ENCODE measurements at regions not wholly inside any gene's neighbourhood (a gene's known extent, or its start where the extent isn't known, plus 50 kb on each side); places are given as distances from the start of the nearest gene placed in this dataset.

DNA sequence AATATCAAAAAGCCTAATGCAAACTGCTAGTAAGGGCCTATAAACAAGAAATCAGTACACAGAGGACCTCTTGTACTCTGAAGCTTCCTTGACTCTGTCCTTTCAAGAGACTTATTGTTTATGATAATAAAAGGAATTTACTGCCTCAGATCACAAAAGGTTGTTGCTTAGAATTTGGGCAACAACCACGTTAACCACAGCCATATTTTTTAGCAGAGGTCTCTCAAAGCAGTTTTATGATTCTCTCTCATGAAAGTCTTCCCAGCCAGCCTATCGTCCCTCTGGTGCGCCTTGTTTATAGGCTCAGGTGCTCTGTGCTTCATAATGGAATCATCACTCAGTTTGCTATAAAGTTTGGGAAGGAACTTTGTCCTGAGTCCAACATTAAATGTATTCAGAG, 270.6 kb downstream of the RCHY1 start:
- no peak overlapping the region for H3K4me3 Mint-ChIP-seq
- DNase-seq (ENCODE audit: extremely low spot score, unreplicated experiment) = no peak
- H3K9me3 Mint-ChIP-seq = peaks cover 9% of the 10 kb centered on the region
- H3K27ac Mint-ChIP-seq = no peak overlapping the region
- H3K36me3 Mint-ChIP-seq = no peaks in the 10 kb centered on the region
- H3K27me3 Mint-ChIP-seq = no peaks in the 10 kb centered on the region
- TF ChIP-seq CTCF (conservative IDR thresholded peaks at IDR 0.05) = no peak
- H3K4me1 Mint-ChIP-seq (ENCODE audit: unreplicated experiment) = peaks cover 2% of the 10 kb centered on the region

- no peaks in the 10 kb centered on the region for H3K27me3 Mint-ChIP-seq
- no peak for TF ChIP-seq CTCF (conservative IDR thresholded peaks at IDR 0.05)
Observed at GRCh38 chr4:75235359-75235951, 278.7 kb downstream of the RCHY1 start.

GRCh38 chr4:75232546-75232945, 281.7 kb downstream of the RCHY1 start:
- Mint-ChIP-seq H3K27me3 (no peaks in the 10 kb centered on the region), H3K27ac (no peak overlapping the region), H3K9me3 (no peaks in the 10 kb centered on the region), H3K36me3 (no peaks in the 10 kb centered on the region), H3K4me3 (no peak overlapping the region), H3K4me1 (ENCODE audit: unreplicated experiment) (no peaks in the 10 kb centered on the region)
- TF ChIP-seq CTCF (conservative IDR thresholded peaks at IDR 0.05) = no peak
- DNase-seq (ENCODE audit: extremely low spot score, unreplicated experiment) = no peak

More at GRCh38 chr4:75235359-75235951, 278.7 kb downstream of the RCHY1 start:
- H3K9me3 Mint-ChIP-seq = peaks cover 5% of the 10 kb centered on the region
- no peak overlapping the region for H3K27ac Mint-ChIP-seq
- no peaks in the 10 kb centered on the region for H3K4me1 Mint-ChIP-seq (ENCODE audit: unreplicated experiment)
- DNase-seq (ENCODE audit: extremely low spot score, unreplicated experiment) = no peak
- H3K36me3 Mint-ChIP-seq = no peaks in the 10 kb centered on the region
- no peak overlapping the region for H3K4me3 Mint-ChIP-seq

GRCh38 chr4:75229806-75230570, 284.2 kb downstream of the RCHY1 start:
- Mint-ChIP-seq H3K4me1 (ENCODE audit: unreplicated experiment) (no peaks in the 10 kb centered on the region), H3K27me3 (no peaks in the 10 kb centered on the region), H3K36me3 (no peaks in the 10 kb centered on the region), H3K9me3 (no peaks in the 10 kb centered on the region), H3K4me3 (no peak overlapping the region), H3K27ac (no peak overlapping the region)
- no peak for TF ChIP-seq CTCF (conservative IDR thresholded peaks at IDR 0.05)
- DNase-seq (ENCODE audit: extremely low spot score, unreplicated experiment) = no peak

DNA sequence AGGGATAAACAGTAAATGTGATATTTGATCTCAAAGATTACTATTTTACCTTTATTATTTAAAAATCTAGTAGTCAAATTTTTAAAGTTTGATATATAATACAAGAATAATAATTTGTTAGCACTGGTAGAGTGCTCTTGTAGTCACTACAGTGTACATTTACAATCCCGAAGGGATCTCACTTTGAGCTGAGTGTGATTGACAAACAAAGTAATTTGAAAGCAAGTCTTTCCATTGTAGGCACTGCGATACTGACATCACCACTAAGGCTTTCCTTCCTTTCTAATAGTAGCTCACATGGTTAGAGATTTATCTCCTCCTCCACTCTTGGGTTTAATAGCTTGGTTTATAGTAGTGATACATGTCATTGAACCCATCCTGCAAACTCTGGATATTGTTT, 280.6 kb downstream of the PARM1 start:
- Mint-ChIP-seq H3K9me3 (no peaks in the 10 kb centered on the region), H3K4me1 (ENCODE audit: unreplicated experiment) (no peaks in the 10 kb centered on the region), H3K27me3 (no peaks in the 10 kb centered on the region), H3K36me3 (no peaks in the 10 kb centered on the region), H3K27ac (no peak overlapping the region), H3K4me3 (no peak overlapping the region)
- no peak for TF ChIP-seq CTCF (conservative IDR thresholded peaks at IDR 0.05)
- no peak for DNase-seq (ENCODE audit: extremely low spot score, unreplicated experiment)
